B cell (primary cell): ENCODE measurements at regions not wholly inside any gene's neighbourhood (a gene's known extent, or its start where the extent isn't known, plus 50 kb on each side); places are given as distances from the start of the nearest gene placed in this dataset.

ENCODE experiments used
- ATAC-seq: fragments of 200-7000 bp; cut with Tn5 transposase; one replicate; pipeline ENCODE4 v1.10.0; 2021; ENCODE audit warnings: low read depth, mild to moderate bottlenecking, moderate number of reproducible peaks, moderate library complexity
- CTCF ChIA-PET: fragments of 350-600 bp; sonication (Branson Sonifier 250); formaldehyde crosslinking; loops from one replicate; lab custom pipeline; 2021; ENCODE audit warnings: antibody characterized with exemption, inconsistent platforms; lab: Charles Lee
- POLR2A ChIA-PET: fragments of 350-600 bp; sonication (Branson Sonifier 250); formaldehyde crosslinking; loops from one replicate; lab custom pipeline; 2021; ENCODE audit warnings: antibody characterized with exemption; lab: Charles Lee
- DNase-seq: peaks from one replicate; pipeline ENCODE4 v3.0.0; 2013
- H2AFZ ChIP-seq: 2 replicates; pipeline ENCODE4 v1.6.1; 2012; ENCODE audit warnings: mild to moderate bottlenecking, low read depth, low read length; ENCODE audit not compliant: insufficient read depth, poor library complexity, severe bottlenecking
- H3K27ac ChIP-seq, 2 donors: 1 replicate in 1 of 2; 2 replicates in 1 of 2; pipeline ENCODE4 v1.5.1; 2012 to 2013; ENCODE audit warnings: low read length in 2 of 2, mild to moderate bottlenecking in 2 of 2, moderate library complexity in 1 of 2
- H3K27me3 ChIP-seq, 4 experiments: fragments of 200-600 bp in 1 of 4; sonication (generic) in 1 of 4; replicated peaks in 1 of 4; 1 replicate in 2 of 4; 2 replicates in 2 of 4; pipeline versions ENCODE4 v1.6.1 to v1.7.0; 2013 to 2016; ENCODE audit warnings: low read length in 3 of 4, mild to moderate bottlenecking in 2 of 4, mixed read lengths in 1 of 4, moderate library complexity in 1 of 4; ENCODE audit not compliant: insufficient read depth in 4 of 4, control insufficient read depth in 3 of 4; ENCODE audit errors: control extremely low read depth in 1 of 4
- H3K36me3 ChIP-seq, 2 experiments: replicated peaks in 1 of 2; 1 replicate in 1 of 2; 2 replicates in 1 of 2; pipeline versions ENCODE4 v1.6.1 to v1.7.1; 2013; ENCODE audit warnings: low read length in 1 of 2; ENCODE audit not compliant: insufficient read depth in 2 of 2, control insufficient read depth in 1 of 2; ENCODE audit errors: control extremely low read depth in 1 of 2, extremely low read depth in 1 of 2
- H3K4me1 ChIP-seq, 2 donors: fragments of 200-600 bp in 1 of 2; sonication (generic) in 1 of 2; 1 replicate in 1 of 2; 2 replicates in 1 of 2; pipeline versions ENCODE4 v1.5.1 to v1.6.1; 2013 to 2017; ENCODE audit warnings: low read length in 2 of 2; ENCODE audit not compliant: control insufficient read depth in 2 of 2, insufficient read depth in 2 of 2
- H3K4me2 ChIP-seq: replicated peaks from 2 replicates; pipeline ENCODE3; 2012; ENCODE audit warnings: mild to moderate bottlenecking, low read depth, low read length; ENCODE audit not compliant: poor library complexity, severe bottlenecking
- H3K4me3 ChIP-seq, 5 experiments: fragments of 200-600 bp in 1 of 5; sonication (generic) in 1 of 5; 1 replicate in 3 of 5; 2 replicates in 2 of 5; pipeline versions ENCODE4 v1.5.1 to v1.7.0; 2011 to 2016; ENCODE audit warnings: low read length in 4 of 5, mild to moderate bottlenecking in 4 of 5, low read depth in 2 of 5, control low read depth in 1 of 5, moderate library complexity in 1 of 5; ENCODE audit not compliant: insufficient read depth in 1 of 5; ENCODE audit errors: control extremely low read depth in 1 of 5, extremely low read depth in 1 of 5
- H3K79me2 ChIP-seq: fragments of 200-600 bp; sonication (generic); one replicate; pipeline ENCODE4 v1.6.0; 2016; ENCODE audit warnings: low read length; ENCODE audit not compliant: control insufficient read depth, insufficient read depth
- H3K9ac ChIP-seq: fragments of 200-600 bp; sonication (generic); 2 replicates; pipeline ENCODE4 v1.6.1; 2017; ENCODE audit warnings: mild to moderate bottlenecking, low read length, moderate library complexity
- H3K9me3 ChIP-seq, 3 donors: one replicate each; pipeline versions ENCODE4 v1.6.1 to v1.7.1; 2013; ENCODE audit warnings: low read length in 2 of 3; ENCODE audit not compliant: control insufficient read depth in 2 of 3, insufficient read depth in 1 of 3; ENCODE audit errors: control extremely low read depth in 1 of 3
- H4K20me1 ChIP-seq: 2 replicates; pipeline ENCODE4 v1.6.0; 2012; ENCODE audit warnings: mild to moderate bottlenecking, low read length; ENCODE audit not compliant: insufficient read depth, control insufficient read depth, poor library complexity, severe bottlenecking
- H3K27ac Mint-ChIP-seq: one replicate; pipeline ENCODE4 v1.8.0; 2021; ENCODE audit warnings: mixed read lengths
- H3K27me3 Mint-ChIP-seq: one replicate; pipeline ENCODE4 v1.8.0; 2021; ENCODE audit warnings: mixed read lengths
- H3K4me1 Mint-ChIP-seq: one replicate; pipeline ENCODE4 v1.8.0; 2021; ENCODE audit warnings: mixed read lengths
- H3K4me3 Mint-ChIP-seq: one replicate; pipeline ENCODE4 v1.8.0; 2021; ENCODE audit warnings: mixed read lengths
- H3K9me3 Mint-ChIP-seq: one replicate; pipeline ENCODE4 v1.8.0; 2022; ENCODE audit warnings: mixed read lengths; ENCODE audit not compliant: insufficient read depth
- EZH2 ChIP-seq: IDR thresholded peaks from 2 replicates; pipeline ENCODE4 v1.6.1; 2012; ENCODE audit warnings: borderline replicate concordance, low read depth, mild to moderate bottlenecking, moderate library complexity, low read length; ENCODE audit not compliant: insufficient read depth, poor library complexity, severe bottlenecking
- WGBS: methylation state at CpG from one replicate; pipeline ENCODE4 v1.1.5; 2013; ENCODE audit warnings: missing lambda C conversion rate; ENCODE audit not compliant: insufficient coverage; 5-methylcytosine and 5-hydroxymethylcytosine counted together
- intact Hi-C: fragments of 100-400 bp; cut with micrococcal nuclease; formaldehyde crosslinking; loops from one replicate; pipeline ENCODE4 v1.10.0; 2022
- TF ChIP-seq, protein P1 (sequence below): fragments of 200-600 bp; IDR thresholded peaks from one replicate; pipeline ENCODE4 v1.8.0; 2022; ENCODE audit warnings: antibody characterized with exemption, mild to moderate bottlenecking

DNA sequence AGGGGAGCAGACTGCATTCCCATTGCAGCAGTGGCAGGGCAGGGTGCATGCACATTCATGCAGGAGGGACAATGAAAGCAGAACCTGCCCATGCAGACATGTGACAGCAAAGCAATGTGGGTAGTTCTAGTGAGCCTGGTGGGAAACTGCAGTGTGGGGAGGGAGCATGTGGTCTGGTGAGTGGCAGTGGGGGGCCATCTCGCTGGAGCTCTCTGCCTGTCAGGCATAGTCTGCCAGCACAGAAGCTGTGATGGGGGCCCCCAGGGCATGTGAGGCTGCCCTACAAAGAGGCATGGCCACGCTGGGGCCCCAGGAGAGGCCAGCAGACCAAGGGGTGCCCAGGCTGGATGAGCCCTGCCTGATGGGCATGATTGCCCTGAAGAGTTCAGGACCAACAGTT, 579.7 kb downstream of the PTPRC start:
- Histone ChIP-seq H4K20me1 (no peaks in the 10 kb centered on the region), H2AFZ (no peak overlapping the region), H3K79me2 (no peaks in the 10 kb centered on the region), H3K9ac (no peak overlapping the region), H3K9me3 (peaks cover 0 to 2% (median 0%) of the 10 kb centered on the region in 3 donors), H3K4me3 (no peak overlapping the region), H3K4me2 (no peak overlapping the region), H3K36me3 (no peaks in the 10 kb centered on the region), H3K27ac (no peak overlapping the region), H3K4me1 (peaks cover 6 to 8% of the 10 kb centered on the region in 2 donors), H3K27me3 (peaks cover 0 to 8% (median 0%) of the 10 kb centered on the region in 4 experiments)
- DNase-seq: no peak
- ChIA-PET CTCF (no interaction called here), POLR2A (no interaction called here)
- Mint-ChIP-seq H3K9me3 (peaks cover 2% of the 10 kb centered on the region), H3K4me3 (no peak overlapping the region), H3K27me3 (no peaks in the 10 kb centered on the region), H3K27ac (no peak overlapping the region), H3K4me1 (peaks cover 8% of the 10 kb centered on the region)
- TF ChIP-seq, protein P1, sequence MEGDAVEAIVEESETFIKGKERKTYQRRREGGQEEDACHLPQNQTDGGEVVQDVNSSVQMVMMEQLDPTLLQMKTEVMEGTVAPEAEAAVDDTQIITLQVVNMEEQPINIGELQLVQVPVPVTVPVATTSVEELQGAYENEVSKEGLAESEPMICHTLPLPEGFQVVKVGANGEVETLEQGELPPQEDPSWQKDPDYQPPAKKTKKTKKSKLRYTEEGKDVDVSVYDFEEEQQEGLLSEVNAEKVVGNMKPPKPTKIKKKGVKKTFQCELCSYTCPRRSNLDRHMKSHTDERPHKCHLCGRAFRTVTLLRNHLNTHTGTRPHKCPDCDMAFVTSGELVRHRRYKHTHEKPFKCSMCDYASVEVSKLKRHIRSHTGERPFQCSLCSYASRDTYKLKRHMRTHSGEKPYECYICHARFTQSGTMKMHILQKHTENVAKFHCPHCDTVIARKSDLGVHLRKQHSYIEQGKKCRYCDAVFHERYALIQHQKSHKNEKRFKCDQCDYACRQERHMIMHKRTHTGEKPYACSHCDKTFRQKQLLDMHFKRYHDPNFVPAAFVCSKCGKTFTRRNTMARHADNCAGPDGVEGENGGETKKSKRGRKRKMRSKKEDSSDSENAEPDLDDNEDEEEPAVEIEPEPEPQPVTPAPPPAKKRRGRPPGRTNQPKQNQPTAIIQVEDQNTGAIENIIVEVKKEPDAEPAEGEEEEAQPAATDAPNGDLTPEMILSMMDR: no peak
- no peak for TF ChIP-seq EZH2
- WGBS: 47% methylated on average over 2 of the region's 2 CpGs
- no peak for ATAC-seq
- intact Hi-C loops: no loop called here

DNA sequence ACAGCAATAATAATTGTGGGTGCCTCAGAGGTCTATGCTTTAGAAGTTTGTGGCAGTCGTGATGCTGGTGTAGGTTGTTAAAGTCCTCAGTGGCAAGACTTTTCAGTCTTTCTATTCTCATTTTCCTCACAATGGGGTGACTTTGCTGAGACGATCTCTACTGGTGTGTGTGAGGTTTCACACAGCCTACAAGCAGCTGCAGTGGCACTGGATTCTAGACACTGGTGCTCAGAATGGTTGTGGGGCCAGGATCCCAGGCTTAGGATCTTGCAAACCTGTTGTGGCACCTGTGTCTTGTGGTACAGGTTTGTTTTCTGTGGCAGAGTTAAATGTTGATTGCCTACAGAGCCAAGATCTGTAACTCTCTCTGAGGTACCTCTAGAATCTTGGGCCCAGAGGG, 581.2 kb downstream of the PTPRC start:
- intact Hi-C loops: no loop called here

More for the DNA sequence above, 581.2 kb downstream of the PTPRC start:
- Mint-ChIP-seq H3K4me1 (peaks cover 11% of the 10 kb centered on the region), H3K4me3 (no peak overlapping the region), H3K27me3 (no peaks in the 10 kb centered on the region), H3K27ac (no peak overlapping the region), H3K9me3 (no peaks in the 10 kb centered on the region)
- Histone ChIP-seq H4K20me1 (no peaks in the 10 kb centered on the region), H3K9me3 (peaks cover 0 to 2% (median 0%) of the 10 kb centered on the region in 3 donors), H3K27ac (no peak overlapping the region), H3K9ac (no peak overlapping the region), H2AFZ (peak overlapping the region; percentile 23), H3K4me2 (no peak overlapping the region), H3K4me1 (peaks cover 6 to 8% of the 10 kb centered on the region in 2 donors), H3K4me3 (no peak overlapping the region), H3K36me3 (no peaks in the 10 kb centered on the region), H3K79me2 (no peaks in the 10 kb centered on the region), H3K27me3 (peaks cover 0 to 8% (median 0%) of the 10 kb centered on the region in 4 experiments)
- TF ChIP-seq, protein P1: no peak
- TF ChIP-seq EZH2: no peak
- ChIA-PET CTCF (interaction anchor here (0.6 kb wide), 1 partner anchor 66 kb away, joined by 3 read pairs; no protein-coding TSS in a partner anchor), POLR2A (no interaction called here)
- no peak for ATAC-seq
- 75% methylated on average over 1 of the region's 2 CpGs for WGBS
- no peak for DNase-seq
